GM18909 (cell line): ENCODE measurements at regions not wholly inside any gene's neighbourhood (a gene's known extent, or its start where the extent isn't known, plus 50 kb on each side); places are given as distances from the start of the nearest gene placed in this dataset.
"Not testable (repeated sequence)": the region's sequence is repeated elsewhere in the genome, so short reads cannot be mapped to it uniquely, and the experiment has no call there.

Experiments used
- ATAC-seq: cut with Tn5 transposase; IDR thresholded peaks from one replicate; pipeline ENCODE4 v1.9.1; 2021; ENCODE audit warnings: mild to moderate bottlenecking; ENCODE audit not compliant: unreplicated experiment, poor library complexity

DNA sequence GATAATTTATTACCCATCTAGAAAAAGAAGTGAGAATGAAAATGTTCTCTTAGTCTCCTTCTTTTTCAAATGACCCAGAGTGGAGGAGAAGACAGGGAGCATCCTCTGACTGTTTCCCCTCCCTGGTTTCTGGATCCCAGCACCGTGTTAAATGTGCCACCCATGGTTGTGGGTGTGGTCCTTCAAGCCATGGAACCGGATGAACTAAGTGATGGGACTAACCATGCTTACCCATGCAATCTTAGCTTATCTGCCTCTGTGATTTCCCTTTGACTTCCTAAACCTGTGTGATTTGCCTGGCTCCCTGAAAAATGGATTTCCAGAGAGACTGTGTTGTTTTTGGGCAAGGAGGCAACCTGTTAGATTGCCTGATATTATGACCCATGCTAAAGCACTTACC lies 437.1 kb downstream of the MAGEB5 start:
- ATAC-seq: no peak

- no peak for ATAC-seq
Observed at GRCh38 chrX:26651755-26652154, 435.8 kb downstream of the MAGEB5 start.

DNA sequence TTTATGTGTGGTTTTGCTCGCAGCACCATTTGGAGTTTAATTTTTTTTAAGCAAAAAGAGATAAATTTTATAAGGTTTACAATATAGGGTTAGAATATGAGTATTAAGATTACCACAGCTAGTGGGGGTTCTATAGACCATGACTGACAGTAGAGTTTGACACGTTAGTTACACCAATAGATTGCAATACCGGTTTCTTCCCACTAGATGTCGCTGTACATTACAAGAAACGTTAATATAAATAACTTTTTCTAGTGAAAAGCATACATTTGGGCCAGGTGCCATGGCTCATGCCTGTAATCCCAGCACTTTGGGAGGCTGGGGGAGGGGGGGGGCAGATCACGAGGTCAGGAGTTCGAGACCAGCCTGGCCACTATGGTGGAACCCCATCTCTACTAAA lies 433.6 kb downstream of the MAGEB5 start:
- peak; percentile 54 for ATAC-seq

DNA sequence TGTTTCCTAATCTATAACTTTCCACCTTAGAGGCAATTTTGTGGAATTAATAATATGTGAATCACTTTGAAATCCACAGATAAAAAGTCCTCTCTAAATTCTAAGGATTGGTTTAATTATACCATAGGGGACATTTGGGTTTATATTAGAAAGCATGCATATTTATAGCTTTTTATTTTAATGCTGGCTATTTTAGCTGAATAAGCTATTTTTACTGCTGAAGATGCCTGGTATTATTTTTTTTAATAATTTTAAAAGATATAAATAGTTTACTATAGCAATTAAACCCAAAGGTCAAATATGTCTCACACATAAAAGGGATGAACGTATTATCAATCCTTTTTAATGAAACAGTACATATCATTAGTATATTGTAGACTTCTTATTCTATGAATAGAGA lies 415.4 kb downstream of the MAGEB5 start:
- ATAC-seq: no peak

GRCh38 chrX:26613956-26614355 lies 398.0 kb downstream of the MAGEB5 start:
- ATAC-seq: no peak

- ATAC-seq: no peak
Observed at GRCh38 chrX:26606971-26607370, 391.0 kb downstream of the MAGEB5 start.

DNA sequence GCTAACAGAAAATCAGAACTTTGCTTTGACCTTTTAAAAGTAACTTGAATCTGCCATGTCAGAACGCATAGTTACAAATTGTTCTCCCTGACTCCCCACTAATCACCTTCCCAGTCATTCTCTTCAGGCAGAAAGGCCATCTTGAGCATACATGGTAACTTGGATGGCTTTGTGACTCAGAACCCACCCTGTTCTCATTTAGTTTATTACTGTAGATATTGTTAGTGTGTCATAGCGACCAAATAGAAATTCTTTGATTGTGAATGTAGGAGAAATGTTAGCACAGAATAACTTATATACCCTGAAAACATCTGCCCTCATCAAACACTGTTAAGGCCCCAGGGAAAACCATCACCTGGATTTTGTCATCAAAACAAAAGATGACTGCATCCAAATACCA lies 382.0 kb downstream of the MAGEB5 start:
- ATAC-seq: no peak

DNA sequence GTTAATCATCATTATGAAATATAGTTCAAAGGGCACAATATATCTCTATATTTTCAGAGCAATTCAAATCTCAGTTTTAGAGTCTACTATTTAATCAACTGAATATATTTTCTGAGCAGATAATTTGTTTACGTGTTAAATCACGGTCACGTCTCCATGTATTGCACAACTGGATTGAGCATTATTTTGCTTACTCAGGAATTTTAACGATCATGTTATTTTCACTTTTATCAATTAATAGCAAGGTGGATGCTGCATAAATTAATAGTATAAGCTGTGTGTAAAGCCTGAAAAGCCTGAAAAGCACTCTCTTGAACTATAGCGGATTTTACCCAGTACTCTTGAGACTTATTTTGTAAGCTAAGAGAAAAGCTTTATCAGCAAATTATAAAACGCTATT lies 374.9 kb downstream of the MAGEB5 start:
- no peak for ATAC-seq

DNA sequence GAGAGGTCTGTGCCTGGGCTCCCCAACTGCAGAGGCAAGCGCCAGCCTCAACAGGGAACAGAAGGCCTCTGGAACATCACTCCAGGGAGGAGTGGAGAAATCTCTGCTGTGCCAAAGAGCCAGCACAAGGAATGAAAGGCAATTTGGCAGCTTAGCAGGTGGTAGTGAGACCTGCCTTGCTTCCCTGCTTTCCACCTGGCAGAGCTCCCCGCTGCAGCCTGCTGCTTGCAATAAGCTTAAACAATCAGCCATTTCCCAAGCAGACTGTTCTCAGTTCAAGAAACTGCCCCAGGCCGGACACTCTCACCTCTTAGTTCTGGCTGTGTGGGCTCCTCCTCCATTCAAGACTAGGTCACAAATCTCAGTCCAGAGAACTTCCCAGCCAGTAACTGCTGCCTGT lies 370.6 kb downstream of the MAGEB5 start:
- no peak for ATAC-seq

DNA sequence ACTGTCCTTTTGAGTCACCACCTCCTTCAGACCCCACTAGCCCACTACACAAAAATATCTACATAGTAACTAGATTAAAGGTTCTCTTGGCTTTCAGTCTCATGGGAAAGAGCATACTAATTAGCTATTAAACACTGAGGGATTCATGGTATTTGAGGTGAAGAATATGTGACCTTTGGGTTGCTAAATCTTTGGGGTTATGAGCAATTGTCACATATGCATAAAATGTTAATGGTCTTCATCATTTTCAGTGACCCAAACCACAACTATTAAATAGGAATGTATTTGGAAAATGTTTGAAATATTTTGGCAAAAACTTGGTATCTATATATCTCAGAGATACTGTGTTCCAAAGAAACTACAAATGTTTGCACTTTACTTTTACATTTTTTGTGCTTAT lies 365.1 kb downstream of the MAGEB5 start:
- ATAC-seq: no peak

- no peak for ATAC-seq
Observed at GRCh38 chrX:26580021-26580420, 364.1 kb downstream of the MAGEB5 start.

- no peak for ATAC-seq
Observed at GRCh38 chrX:26574234-26574633, 358.3 kb downstream of the MAGEB5 start.

DNA sequence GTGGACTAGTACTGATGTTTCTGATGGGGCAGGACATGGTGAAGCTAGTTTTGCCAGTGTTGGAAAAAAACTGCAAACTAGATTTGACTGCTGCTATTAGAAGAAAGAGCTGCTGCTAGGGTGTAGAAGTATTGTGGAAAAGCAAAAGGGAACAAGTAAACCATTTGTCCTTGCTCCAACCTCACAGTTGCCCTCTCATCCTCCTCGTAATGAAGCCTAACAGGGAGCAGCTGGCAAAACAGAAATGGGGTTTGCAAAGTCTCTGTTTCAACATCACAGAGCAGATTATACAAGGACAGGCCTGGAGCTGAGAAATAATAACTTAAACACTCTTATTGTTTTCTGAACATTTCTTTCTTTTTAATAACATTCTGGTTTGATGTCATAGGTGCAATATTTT lies 346.2 kb downstream of the MAGEB5 start:
- ATAC-seq: no peak

DNA sequence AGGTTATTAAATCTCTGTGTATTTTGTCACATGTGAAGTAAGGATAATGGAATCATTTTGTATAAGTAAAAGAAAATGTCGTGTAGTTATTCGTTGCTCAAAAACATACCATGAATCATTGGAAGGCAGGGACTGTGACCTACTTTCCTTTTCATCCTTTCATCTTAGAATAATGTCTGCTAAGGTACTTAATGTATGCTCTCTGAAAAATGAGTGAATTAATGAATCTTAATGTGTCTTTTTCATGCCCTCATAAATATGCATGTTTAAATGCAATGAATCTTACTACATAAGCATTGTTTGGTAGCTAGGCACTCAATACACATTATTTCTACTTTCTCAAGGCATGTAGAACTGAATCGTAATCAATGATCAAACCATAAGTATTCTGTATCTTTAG lies 343.9 kb downstream of the MAGEB5 start:
- no peak for ATAC-seq

GRCh38 chrX:26558719-26559386 lies 342.9 kb downstream of the MAGEB5 start:
- ATAC-seq: no peak

- ATAC-seq: no peak
Observed at GRCh38 chrX:26557691-26558321, 341.8 kb downstream of the MAGEB5 start.

GRCh38 chrX:26525768-26526167 lies 309.8 kb downstream of the MAGEB5 start:
- ATAC-seq: not testable (repeated sequence)

DNA sequence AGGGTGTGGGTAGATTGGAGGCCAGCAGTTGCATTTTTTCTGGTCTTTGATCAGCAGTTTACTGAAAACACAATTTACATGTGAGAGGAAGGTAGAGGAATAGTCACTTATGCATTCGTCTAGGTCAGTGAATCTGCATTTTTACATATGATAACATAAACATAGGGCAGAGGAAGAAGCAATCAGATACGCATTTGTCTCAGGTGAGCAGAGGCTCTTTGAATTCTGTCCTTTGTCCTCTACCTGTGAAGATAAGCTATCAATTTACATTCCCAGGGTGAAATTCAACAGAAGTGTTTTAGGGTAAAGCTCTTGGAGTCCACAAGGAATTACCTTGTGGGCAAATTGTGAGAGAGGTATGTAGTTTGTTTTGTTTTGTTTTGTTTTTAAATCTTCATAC lies 306.5 kb downstream of the MAGEB5 start:
- no peak for ATAC-seq

DNA sequence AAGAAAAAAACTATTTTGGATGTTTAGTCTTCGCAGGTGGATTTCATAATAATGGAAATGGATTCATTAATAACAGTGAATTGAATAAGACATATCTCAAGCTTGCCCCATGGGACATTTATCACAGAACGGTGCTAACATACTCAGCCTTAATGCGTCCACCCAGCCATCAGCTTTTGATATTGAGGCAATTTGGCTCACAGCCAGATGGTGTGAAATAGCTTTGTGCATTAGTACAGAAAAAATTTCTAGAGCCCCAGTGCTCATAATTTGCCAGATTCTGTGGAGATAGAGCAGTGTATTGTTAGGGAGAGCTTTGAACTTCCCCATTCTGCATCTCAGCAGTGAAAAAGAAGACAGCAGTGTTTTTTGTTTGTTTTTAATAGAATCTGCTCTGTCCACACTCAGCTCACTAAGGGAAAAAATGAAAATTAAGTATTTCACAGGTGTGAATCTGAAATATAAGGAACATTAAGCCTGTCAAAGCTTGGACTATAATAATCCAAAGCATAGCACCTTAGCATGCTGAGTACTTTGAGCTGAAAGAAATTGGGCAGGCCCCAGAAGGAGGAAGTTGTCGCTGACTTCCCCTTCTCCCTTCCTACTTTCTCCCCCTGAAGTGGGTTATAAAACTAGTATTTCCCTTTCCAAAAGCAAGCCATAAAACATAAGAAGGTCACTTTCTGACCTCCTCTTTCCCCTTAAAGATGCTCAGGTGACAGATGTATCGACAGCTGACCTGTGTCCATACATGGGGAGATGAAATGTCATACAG lies 295.8 kb downstream of the MAGEB5 start:
- no peak for ATAC-seq

GRCh38 chrX:26470941-26471340 lies 255.0 kb downstream of the MAGEB5 start:
- ATAC-seq: no peak

GRCh38 chrX:26466387-26466786 lies 250.4 kb downstream of the MAGEB5 start:
- ATAC-seq: no peak

DNA sequence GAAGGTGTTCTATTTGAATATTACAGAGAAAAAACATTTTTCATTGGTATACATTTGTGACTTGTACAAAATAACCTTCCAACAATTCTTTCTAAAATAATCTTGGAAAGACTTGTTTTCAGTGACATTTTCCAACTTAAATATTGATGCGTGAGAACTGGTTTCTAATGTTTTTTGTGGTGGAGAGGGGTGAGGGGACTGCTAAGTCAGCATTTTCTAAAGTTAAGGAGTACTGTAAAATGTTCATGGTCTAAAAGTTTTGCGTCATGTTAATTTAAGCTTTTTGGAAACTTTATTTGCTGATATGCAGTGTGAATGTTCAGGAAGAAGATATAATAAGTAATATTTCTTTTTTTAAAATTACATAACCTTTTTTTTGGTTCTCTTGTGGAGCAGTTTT lies 229.3 kb downstream of the MAGEB5 start:
- ATAC-seq: no peak
